CD8-positive, alpha-beta memory T cell (primary cell): ENCODE measurements at regions not wholly inside any gene's neighbourhood (a gene's known extent, or its start where the extent isn't known, plus 50 kb on each side); places are given as distances from the start of the nearest gene placed in this dataset.

Experiments used
- CTCF ChIA-PET: fragments of 350-600 bp; sonication (Branson Sonifier 250); formaldehyde crosslinking; loops from one replicate; lab custom pipeline; 2021; ENCODE audit warnings: antibody characterized with exemption; lab: Charles Lee
- POLR2A ChIA-PET: fragments of 350-600 bp; sonication (Branson Sonifier 250); formaldehyde crosslinking; loops from one replicate; lab custom pipeline; 2021; ENCODE audit warnings: antibody characterized with exemption; lab: Charles Lee
- DNase-seq, 5 donors: peaks; one replicate each; pipeline versions ENCODE4 v3.0.0 to v3.0.0-alpha.2; 2020 to 2022; ENCODE audit warnings: mixed read lengths in 1 of 5
- H3K27ac ChIP-seq: one replicate; pipeline ENCODE4 v1.7.0; 2013; ENCODE audit warnings: low read depth, mild to moderate bottlenecking, low read length, moderate library complexity
- H3K27me3 ChIP-seq: 2 replicates; pipeline ENCODE4 v1.7.0; 2013; ENCODE audit warnings: low read length, mild to moderate bottlenecking; ENCODE audit not compliant: insufficient read depth, poor library complexity, severe bottlenecking
- H3K36me3 ChIP-seq: 2 replicates; pipeline ENCODE4 v1.7.0; 2013; ENCODE audit warnings: mild to moderate bottlenecking, low read length, moderate library complexity; ENCODE audit not compliant: insufficient read depth
- H3K4me1 ChIP-seq: 2 replicates; pipeline ENCODE4 v1.7.0; 2013; ENCODE audit warnings: mild to moderate bottlenecking, low read length, moderate library complexity; ENCODE audit not compliant: insufficient read depth
- H3K4me3 ChIP-seq: 2 replicates; pipeline ENCODE4 v1.7.0; 2013; ENCODE audit warnings: mild to moderate bottlenecking, low read length
- H3K9me3 ChIP-seq: 2 replicates; pipeline ENCODE4 v1.7.0; 2013; ENCODE audit warnings: mild to moderate bottlenecking, low read length
- H3K27ac Mint-ChIP-seq, 8 donors: one replicate each; pipeline ENCODE4 v1.8.0; 2020 to 2021; ENCODE audit warnings: mixed read lengths in 8 of 8, mild to moderate bottlenecking in 6 of 8, inconsistent platforms in 3 of 8, moderate library complexity in 3 of 8
- H3K27me3 Mint-ChIP-seq, 2 donors: one replicate each; pipeline ENCODE4 v1.8.0; 2020 to 2021; ENCODE audit warnings: mixed read lengths in 2 of 2, mild to moderate bottlenecking in 1 of 2, moderate library complexity in 1 of 2
- H3K36me3 Mint-ChIP-seq, 3 donors: one replicate each; pipeline ENCODE4 v1.8.0; 2020 to 2021; ENCODE audit warnings: mixed read lengths in 3 of 3, inconsistent platforms in 1 of 3, mild to moderate bottlenecking in 1 of 3
- H3K4me1 Mint-ChIP-seq, 3 donors: one replicate each; pipeline ENCODE4 v1.8.0; 2020 to 2021; ENCODE audit warnings: mixed read lengths in 3 of 3, inconsistent platforms in 1 of 3, mild to moderate bottlenecking in 1 of 3
- H3K4me3 Mint-ChIP-seq, 7 donors: one replicate each; pipeline ENCODE4 v1.8.0; 2020 to 2021; ENCODE audit warnings: mixed read lengths in 7 of 7, mild to moderate bottlenecking in 6 of 7, moderate library complexity in 4 of 7, inconsistent platforms in 2 of 7
- H3K9me3 Mint-ChIP-seq, 5 donors: one replicate each; pipeline ENCODE4 v1.8.0; 2020 to 2022; ENCODE audit warnings: mixed read lengths in 5 of 5, mild to moderate bottlenecking in 3 of 5, moderate library complexity in 2 of 5, inconsistent platforms in 1 of 5

DNA sequence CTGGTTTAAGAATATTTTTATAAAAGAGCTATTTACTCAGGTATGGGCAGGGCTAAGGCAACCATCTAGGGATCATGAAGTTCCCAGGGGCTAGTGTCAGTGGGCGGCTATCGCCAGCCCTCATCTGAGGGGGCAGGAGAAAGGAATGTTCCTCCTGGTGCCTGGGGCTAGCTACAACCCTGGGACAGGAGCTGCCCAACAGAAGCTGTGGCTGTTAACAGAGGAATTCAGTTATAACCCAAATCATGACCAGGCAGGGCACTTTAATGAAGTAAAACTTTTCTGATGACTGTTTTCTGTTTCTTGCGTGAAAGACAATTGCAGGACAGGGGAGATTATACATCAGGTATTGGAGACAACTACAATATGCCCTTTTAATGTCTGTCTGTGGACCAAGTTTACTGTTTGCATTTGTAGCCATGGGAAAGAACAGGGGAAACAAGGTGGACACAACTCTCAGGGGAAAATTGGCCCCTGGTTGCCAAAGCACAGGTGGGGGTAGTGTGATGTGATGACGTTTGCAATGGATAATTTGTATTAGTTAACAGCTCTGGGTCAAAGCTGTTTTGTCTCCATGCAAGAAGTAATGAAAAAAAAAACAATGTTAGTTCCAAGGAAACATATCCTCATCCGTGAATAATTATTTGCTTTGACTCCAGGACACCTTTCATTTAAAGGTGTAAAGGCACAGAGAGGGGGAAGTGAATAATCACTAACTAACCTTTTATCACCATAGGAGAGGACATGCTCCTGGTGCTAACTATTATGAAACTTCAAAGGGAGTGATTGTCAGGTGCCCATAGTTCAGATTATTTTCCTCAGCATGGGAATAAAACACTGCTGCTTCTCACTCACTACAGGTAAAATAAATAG lies 105.2 kb downstream of the TSEN15 start:
- H3K9me3 ChIP-seq = no peaks in the 10 kb centered on the region
- no peaks in the 10 kb centered on the region for H3K36me3 ChIP-seq
- Mint-ChIP-seq H3K4me3 (no peak overlapping the region), H3K27me3 (peaks cover 16 to 30% of the 10 kb centered on the region in 2 donors), H3K9me3 (peaks cover 0 to 1% (median 0%) of the 10 kb centered on the region in 5 donors), H3K4me1 (peaks cover 13 to 14% (median 13%) of the 10 kb centered on the region in 3 donors), H3K36me3 (no peaks in the 10 kb centered on the region), H3K27ac (no peak overlapping the region)
- H3K27me3 ChIP-seq = peaks cover 11% of the 10 kb centered on the region
- ChIA-PET CTCF (no interaction called here), POLR2A (no interaction called here)
- H3K27ac ChIP-seq = no peak overlapping the region
- DNase-seq = no peak
- peaks cover 7% of the 10 kb centered on the region for H3K4me1 ChIP-seq
- H3K4me3 ChIP-seq = no peak overlapping the region

DNA sequence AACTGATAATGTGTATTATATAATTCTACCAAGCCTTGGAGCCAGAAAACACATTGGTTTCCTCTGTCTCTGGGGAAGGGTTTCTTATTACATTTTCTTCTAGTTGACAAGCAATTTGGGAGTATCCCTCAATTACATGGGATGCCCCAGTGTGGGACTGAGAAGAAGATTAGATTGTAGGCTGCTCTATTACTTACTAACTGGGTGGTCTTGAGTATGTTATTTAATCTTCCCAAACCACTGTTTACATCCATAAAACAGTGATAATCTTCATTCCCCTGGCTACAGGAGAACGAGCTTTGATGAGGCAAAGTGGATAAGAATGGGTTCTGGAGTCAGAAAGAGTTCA lies 105.8 kb downstream of the TSEN15 start:
- POLR2A ChIA-PET = no interaction called here
- CTCF ChIA-PET = no interaction called here
- Histone ChIP-seq H3K4me1 (peaks cover 5% of the 10 kb centered on the region), H3K27ac (no peak overlapping the region), H3K27me3 (peaks cover 9% of the 10 kb centered on the region), H3K9me3 (no peaks in the 10 kb centered on the region), H3K36me3 (no peaks in the 10 kb centered on the region), H3K4me3 (no peak overlapping the region)
- Mint-ChIP-seq H3K9me3 (peaks cover 0 to 1% (median 0%) of the 10 kb centered on the region in 5 donors), H3K27me3 (peaks cover 16 to 24% of the 10 kb centered on the region in 2 donors), H3K4me1 (peaks cover 9 to 11% (median 11%) of the 10 kb centered on the region in 3 donors), H3K4me3 (no peak overlapping the region), H3K27ac (no peak overlapping the region), H3K36me3 (no peaks in the 10 kb centered on the region)
- no peak for DNase-seq

DNA sequence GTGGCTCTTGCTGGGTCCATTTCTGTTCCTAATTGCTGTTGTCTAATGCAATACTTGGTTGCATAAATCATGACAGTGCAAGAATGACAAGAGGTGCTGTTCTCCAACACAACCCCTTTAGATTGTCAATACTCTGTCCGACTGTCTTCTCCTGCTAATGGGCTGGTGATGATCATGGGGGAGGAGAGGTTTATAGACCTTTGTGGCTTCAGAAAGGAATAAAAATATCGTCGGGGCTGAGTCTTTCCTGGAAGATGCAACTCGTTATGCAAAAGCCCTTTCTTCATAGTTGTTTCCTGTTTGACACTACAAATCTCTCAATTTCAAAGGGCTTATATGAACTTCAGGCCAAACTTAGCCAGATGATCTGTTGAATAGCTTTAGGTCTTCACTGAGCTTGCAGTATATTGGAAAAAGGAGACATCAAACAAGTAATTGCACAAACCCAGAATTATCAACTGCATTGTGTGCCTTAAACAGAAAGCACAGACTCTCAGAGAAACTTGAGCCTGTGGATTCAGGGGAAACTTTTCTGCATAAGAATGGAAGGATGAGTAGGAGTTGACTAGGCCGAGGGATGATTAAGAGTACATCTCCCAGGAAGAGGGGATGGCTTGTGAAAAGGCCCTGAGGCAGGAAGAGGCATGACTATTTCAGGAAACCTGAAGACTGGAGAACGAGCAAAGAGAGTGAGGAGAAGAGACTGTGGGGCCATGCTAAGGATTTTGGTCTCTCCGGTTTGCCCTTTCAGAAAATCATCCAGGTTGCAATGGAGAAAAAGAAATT lies 107.6 kb downstream of the TSEN15 start:
- Histone ChIP-seq H3K36me3 (no peaks in the 10 kb centered on the region), H3K4me1 (no peaks in the 10 kb centered on the region), H3K4me3 (no peak overlapping the region), H3K9me3 (no peaks in the 10 kb centered on the region), H3K27ac (no peak overlapping the region), H3K27me3 (no peaks in the 10 kb centered on the region)
- peaks cover 3 to 7% of the 10 kb centered on the region in 2 donors for H3K27me3 Mint-ChIP-seq
- ChIA-PET POLR2A (no interaction called here), CTCF (no interaction called here)
- no peaks in the 10 kb centered on the region for H3K4me1 Mint-ChIP-seq
- no peaks in the 10 kb centered on the region for H3K36me3 Mint-ChIP-seq
- H3K9me3 Mint-ChIP-seq = peaks cover 0 to 1% (median 0%) of the 10 kb centered on the region in 5 donors
- no peak overlapping the region for H3K27ac Mint-ChIP-seq
- no peak overlapping the region for H3K4me3 Mint-ChIP-seq
- DNase-seq = no peak

DNA sequence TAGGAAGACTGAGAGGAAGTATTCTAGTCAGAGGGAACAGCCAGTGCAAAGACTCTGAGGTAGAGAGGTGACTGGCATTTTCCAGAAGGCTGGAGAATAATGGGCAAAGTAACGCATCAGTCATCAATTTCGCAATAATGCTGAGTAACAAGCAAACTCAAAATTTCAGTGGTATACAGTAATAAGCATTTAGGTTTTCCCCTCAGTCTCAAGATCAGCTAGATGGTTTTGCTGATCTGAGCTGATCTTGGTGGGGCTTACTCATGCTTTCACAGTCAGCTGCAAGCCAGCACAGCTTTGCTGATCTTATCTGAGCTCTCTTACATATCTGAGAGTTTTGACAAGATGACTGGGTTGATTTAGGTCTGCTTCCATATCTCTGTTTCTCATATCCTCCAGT lies 108.7 kb downstream of the TSEN15 start:
- no peaks in the 10 kb centered on the region for H3K36me3 Mint-ChIP-seq
- no peak overlapping the region for H3K27ac Mint-ChIP-seq
- no peak overlapping the region for H3K27ac ChIP-seq
- no peaks in the 10 kb centered on the region for H3K27me3 ChIP-seq
- DNase-seq = no peak
- no peaks in the 10 kb centered on the region for H3K9me3 ChIP-seq
- ChIA-PET POLR2A (no interaction called here), CTCF (interaction anchor here (0.6 kb wide), 1 partner anchor 13 kb away, joined by 3 read pairs; no protein-coding TSS in a partner anchor)
- no peak overlapping the region for H3K4me3 Mint-ChIP-seq
- no peak overlapping the region for H3K4me3 ChIP-seq
- H3K27me3 Mint-ChIP-seq = peaks cover 0 to 3% of the 10 kb centered on the region in 2 donors
- H3K4me1 Mint-ChIP-seq = no peaks in the 10 kb centered on the region
- H3K9me3 Mint-ChIP-seq = peaks cover 0 to under 1% (median 0%) of the 10 kb centered on the region in 5 donors
- H3K4me1 ChIP-seq = no peaks in the 10 kb centered on the region
- no peaks in the 10 kb centered on the region for H3K36me3 ChIP-seq

DNA sequence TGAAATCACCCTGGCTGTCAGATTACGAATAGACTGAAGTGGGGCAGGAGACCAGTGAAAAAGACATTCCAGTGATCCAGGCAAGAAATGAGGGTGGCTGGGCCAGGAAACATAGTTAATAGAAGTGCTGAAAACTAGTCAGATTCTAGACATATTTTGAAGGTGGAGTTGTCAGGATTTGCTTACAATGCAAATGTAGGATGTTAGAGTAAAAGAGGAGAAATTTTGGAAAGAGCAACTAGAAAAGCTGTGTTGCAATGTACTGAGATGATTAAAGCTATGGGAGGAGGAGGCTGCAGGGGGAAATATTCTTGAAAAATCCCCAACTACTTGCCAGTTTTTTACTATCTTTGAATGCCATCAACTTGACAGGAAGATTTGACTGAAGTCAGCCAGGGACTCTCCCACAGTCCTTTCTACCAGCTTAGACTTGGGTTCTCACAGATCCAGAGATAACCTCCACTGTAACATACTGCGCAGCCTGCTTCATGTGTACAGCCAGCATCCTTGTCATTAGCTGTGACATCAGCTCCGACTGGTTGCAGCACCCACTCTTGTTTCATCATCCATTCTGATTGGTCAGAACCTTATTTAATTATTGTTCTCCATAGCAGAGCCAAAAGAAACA lies 109.7 kb downstream of the TSEN15 start:
- Histone ChIP-seq H3K36me3 (no peaks in the 10 kb centered on the region), H3K27ac (no peak overlapping the region), H3K27me3 (no peaks in the 10 kb centered on the region), H3K4me3 (no peak overlapping the region), H3K9me3 (no peaks in the 10 kb centered on the region), H3K4me1 (no peaks in the 10 kb centered on the region)
- POLR2A ChIA-PET = no interaction called here
- CTCF ChIA-PET = no interaction called here
- no peak overlapping the region for H3K27ac Mint-ChIP-seq
- no peak overlapping the region for H3K4me3 Mint-ChIP-seq
- H3K9me3 Mint-ChIP-seq = peaks cover 0 to 3% (median 0%) of the 10 kb centered on the region in 5 donors
- H3K27me3 Mint-ChIP-seq = peaks cover 0 to 3% of the 10 kb centered on the region in 2 donors
- H3K36me3 Mint-ChIP-seq = no peaks in the 10 kb centered on the region
- H3K4me1 Mint-ChIP-seq = no peaks in the 10 kb centered on the region
- no peak for DNase-seq

DNA sequence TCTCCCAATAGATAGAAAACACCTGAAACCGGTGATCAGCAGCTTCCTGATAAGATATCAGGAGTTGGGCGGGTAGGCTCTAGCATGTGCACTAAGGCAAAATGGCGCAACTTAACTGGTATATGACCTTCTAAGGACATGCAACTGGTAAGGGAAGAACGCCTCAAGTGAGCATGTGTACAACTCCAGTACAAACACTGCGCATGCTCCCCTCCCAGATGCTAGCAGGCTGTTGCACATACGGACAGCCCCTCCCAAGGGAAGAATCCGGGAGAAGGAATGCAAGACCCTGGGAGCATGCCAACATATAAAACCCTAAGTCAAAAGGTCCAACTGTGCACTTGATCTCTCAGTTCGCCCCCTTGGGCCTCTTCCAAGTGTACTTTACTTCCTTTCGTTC lies 110.8 kb downstream of the TSEN15 start:
- Histone ChIP-seq H3K27me3 (no peaks in the 10 kb centered on the region), H3K4me1 (no peaks in the 10 kb centered on the region), H3K9me3 (no peaks in the 10 kb centered on the region), H3K4me3 (no peak overlapping the region), H3K36me3 (no peaks in the 10 kb centered on the region), H3K27ac (no peak overlapping the region)
- CTCF ChIA-PET = no interaction called here
- no peaks in the 10 kb centered on the region for H3K4me1 Mint-ChIP-seq
- peaks cover 0 to 3% (median 0%) of the 10 kb centered on the region in 5 donors for H3K9me3 Mint-ChIP-seq
- no peak overlapping the region for H3K27ac Mint-ChIP-seq
- DNase-seq = no peak
- POLR2A ChIA-PET = no interaction called here
- H3K4me3 Mint-ChIP-seq = no peak overlapping the region
- no peaks in the 10 kb centered on the region for H3K36me3 Mint-ChIP-seq
- peaks cover 0 to 3% of the 10 kb centered on the region in 2 donors for H3K27me3 Mint-ChIP-seq

DNA sequence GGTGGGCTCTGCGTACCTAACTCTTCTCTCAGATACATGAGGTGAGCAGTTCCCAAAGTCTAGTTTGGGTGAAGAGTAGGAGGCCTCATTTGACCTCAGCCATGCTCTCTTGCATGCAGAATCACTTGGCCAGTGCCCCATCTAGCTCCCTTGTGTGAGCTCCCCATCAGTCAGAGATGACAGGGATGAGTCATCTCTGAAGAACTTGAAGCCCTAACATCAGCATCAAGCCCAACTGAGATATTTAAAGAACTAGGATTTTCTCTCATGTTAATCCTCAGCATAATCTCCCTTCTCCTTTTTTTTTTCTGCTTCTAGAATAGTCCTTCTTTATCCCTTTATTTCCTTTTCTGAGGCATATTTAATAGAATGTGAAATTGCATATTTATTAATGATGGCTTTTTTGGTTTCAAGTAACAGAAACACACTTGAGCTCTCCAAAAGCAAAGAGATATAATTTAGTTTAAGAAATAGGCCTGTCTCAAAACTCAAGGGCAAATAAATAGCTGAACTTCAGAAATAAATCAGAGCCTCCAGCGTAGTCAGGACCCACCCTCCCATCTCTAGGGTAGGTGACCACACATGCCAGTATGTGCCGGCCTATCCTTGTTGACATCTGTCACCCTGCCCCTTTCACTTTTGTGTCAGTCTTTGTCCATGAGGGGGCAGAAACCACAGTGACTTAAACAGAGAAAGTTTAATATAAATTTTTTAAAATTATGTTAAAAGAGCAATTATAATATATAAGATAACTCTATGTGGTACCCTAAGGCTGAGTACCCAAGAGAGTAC lies 112.3 kb downstream of the TSEN15 start:
- Histone ChIP-seq H3K36me3 (no peaks in the 10 kb centered on the region), H3K4me3 (no peak overlapping the region), H3K27me3 (no peaks in the 10 kb centered on the region), H3K4me1 (no peaks in the 10 kb centered on the region), H3K27ac (no peak overlapping the region), H3K9me3 (no peaks in the 10 kb centered on the region)
- no peak overlapping the region for H3K4me3 Mint-ChIP-seq
- H3K27me3 Mint-ChIP-seq = no peaks in the 10 kb centered on the region
- H3K9me3 Mint-ChIP-seq = peaks cover 0 to 6% (median under 1%) of the 10 kb centered on the region in 5 donors
- no peaks in the 10 kb centered on the region for H3K36me3 Mint-ChIP-seq
- CTCF ChIA-PET = no interaction called here
- H3K4me1 Mint-ChIP-seq = no peaks in the 10 kb centered on the region
- H3K27ac Mint-ChIP-seq = no peak overlapping the region
- POLR2A ChIA-PET = no interaction called here
- DNase-seq = no peak
